HFFc6 (cell line): ENCODE measurements at regions not wholly inside any gene's neighbourhood (a gene's known extent, or its start where the extent isn't known, plus 50 kb on each side); places are given as distances from the start of the nearest gene placed in this dataset.

Experiments used
- DNase-seq: peaks from one replicate; pipeline ENCODE4 v3.0.0-alpha.2; 2018
- H3K27ac Mint-ChIP-seq: 2 replicates; pipeline ENCODE4 v1.8.0; 2020; ENCODE audit warnings: mild to moderate bottlenecking, mixed read lengths
- H3K27me3 Mint-ChIP-seq: 2 replicates; pipeline ENCODE4 v1.8.0; 2021; ENCODE audit warnings: mild to moderate bottlenecking, moderate library complexity, mixed read lengths; ENCODE audit not compliant: insufficient read depth
- H3K36me3 Mint-ChIP-seq: 2 replicates; pipeline ENCODE4 v1.8.0; 2021; ENCODE audit warnings: low read depth, mixed read lengths
- H3K4me1 Mint-ChIP-seq: 2 replicates; pipeline ENCODE4 v1.8.0; 2020; ENCODE audit warnings: low read depth, mixed read lengths
- H3K4me3 Mint-ChIP-seq: 2 replicates; pipeline ENCODE4 v1.8.0; 2020; ENCODE audit warnings: mild to moderate bottlenecking, moderate library complexity, mixed read lengths
- H3K9me3 Mint-ChIP-seq: 2 replicates; pipeline ENCODE4 v1.8.0; 2020; ENCODE audit warnings: mild to moderate bottlenecking, mixed read lengths
- TF ChIP-seq, protein P1 (sequence below): fragments of 200-600 bp; sonication (generic); IDR thresholded peaks from 2 replicates; pipeline ENCODE4 v1.5.0; 2021; ENCODE audit warnings: antibody characterized with exemption, mild to moderate bottlenecking

DNA sequence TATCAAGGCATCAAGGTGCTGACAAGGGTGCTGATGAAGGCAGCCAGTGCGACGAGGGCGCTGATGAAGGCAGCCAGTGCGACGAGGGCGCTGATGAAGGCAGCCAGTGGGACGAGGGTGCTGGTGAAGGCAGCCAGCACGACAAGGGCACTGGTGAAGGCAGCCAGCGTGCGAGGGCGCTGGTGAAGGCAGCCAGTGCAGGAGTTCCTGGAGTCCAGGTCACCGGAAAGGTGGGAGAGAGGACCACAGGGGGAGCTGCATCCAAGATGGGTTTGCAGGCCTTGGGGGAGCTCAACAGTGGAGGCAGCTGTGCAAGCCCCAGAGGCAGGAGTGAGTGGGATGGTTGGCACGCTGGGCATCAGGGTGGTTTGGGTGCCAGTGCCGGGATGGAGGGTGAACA lies 176.3 kb downstream of the TBXT start:
- TF ChIP-seq, protein P1, sequence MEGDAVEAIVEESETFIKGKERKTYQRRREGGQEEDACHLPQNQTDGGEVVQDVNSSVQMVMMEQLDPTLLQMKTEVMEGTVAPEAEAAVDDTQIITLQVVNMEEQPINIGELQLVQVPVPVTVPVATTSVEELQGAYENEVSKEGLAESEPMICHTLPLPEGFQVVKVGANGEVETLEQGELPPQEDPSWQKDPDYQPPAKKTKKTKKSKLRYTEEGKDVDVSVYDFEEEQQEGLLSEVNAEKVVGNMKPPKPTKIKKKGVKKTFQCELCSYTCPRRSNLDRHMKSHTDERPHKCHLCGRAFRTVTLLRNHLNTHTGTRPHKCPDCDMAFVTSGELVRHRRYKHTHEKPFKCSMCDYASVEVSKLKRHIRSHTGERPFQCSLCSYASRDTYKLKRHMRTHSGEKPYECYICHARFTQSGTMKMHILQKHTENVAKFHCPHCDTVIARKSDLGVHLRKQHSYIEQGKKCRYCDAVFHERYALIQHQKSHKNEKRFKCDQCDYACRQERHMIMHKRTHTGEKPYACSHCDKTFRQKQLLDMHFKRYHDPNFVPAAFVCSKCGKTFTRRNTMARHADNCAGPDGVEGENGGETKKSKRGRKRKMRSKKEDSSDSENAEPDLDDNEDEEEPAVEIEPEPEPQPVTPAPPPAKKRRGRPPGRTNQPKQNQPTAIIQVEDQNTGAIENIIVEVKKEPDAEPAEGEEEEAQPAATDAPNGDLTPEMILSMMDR, result no peak
- DNase-seq, result no peak
- Mint-ChIP-seq H3K36me3 (no peaks in the 10 kb centered on the region), H3K4me1 (no peaks in the 10 kb centered on the region), H3K4me3 (no peak overlapping the region), H3K27ac (no peak overlapping the region), H3K9me3 (peaks cover 21% of the 10 kb centered on the region), H3K27me3 (no peaks in the 10 kb centered on the region; the same call in none of the 2 replicates)

DNA sequence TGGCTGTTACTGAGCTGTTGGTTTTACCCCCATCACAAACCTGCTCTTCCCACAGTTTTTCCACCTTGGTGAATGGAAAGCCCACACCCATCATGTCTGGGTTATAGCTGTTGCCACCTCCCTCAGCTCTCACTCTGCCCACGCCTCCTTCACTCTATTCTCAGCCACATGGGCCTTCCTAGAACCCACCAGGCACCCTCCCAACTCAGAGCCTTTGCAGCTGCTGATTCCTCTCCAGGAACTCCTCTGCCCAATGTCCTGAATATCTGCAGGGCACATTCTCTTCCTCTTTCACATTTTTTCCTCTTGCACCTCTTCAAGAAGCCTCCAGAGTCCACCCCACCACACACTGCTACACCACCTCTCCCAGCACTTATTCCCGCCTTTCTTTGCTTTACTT lies 177.4 kb downstream of the TBXT start:
- Mint-ChIP-seq H3K27ac (no peak overlapping the region), H3K4me3 (no peak overlapping the region), H3K9me3 (peaks cover 24% of the 10 kb centered on the region), H3K36me3 (no peaks in the 10 kb centered on the region), H3K4me1 (no peaks in the 10 kb centered on the region), H3K27me3 (peaks cover 1% of the 10 kb centered on the region)
- no peak for DNase-seq
- TF ChIP-seq, protein P1, result no peak

DNA sequence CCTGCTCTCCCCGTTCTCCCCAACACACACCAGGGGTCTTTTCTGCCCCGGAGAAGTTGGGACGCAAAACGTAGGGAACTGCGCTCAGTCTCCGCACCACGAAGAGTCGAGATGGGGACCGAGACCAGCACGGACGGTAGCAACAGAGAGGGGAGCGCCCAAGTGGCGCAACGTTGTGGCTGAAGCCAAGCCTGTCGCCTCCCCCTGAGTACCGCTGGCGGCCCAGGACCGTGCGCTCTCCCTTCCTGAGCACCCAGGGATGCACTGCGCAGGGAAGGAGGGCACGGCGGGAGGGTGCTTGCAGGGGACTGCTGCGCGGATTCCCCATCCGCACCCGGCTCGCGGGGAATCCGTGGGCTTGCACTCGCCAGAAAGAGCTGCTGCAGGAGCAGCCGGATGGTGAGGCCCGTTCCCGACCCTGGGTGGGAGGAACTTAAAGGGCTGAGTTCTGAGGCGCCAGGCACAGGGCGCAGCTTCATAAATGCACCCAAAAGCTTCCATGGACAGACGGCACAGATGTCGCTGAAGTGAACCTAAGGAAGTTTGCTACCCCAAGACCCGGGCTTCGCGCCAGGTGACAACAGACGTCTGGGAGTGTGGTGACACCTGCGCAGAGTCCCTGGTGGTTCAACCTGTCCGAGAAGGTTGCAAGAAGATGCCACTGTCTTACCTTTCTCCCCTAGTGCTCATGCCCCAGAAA lies 178.7 kb downstream of the TBXT start:
- H3K4me1 Mint-ChIP-seq, result no peaks in the 10 kb centered on the region
- H3K27ac Mint-ChIP-seq, result no peak overlapping the region
- H3K4me3 Mint-ChIP-seq, result no peak overlapping the region
- H3K27me3 Mint-ChIP-seq, result peaks cover 1% of the 10 kb centered on the region
- DNase-seq, result no peak
- peaks cover 21% of the 10 kb centered on the region for H3K9me3 Mint-ChIP-seq
- H3K36me3 Mint-ChIP-seq, result no peaks in the 10 kb centered on the region
- TF ChIP-seq, protein P1, result no peak

DNA sequence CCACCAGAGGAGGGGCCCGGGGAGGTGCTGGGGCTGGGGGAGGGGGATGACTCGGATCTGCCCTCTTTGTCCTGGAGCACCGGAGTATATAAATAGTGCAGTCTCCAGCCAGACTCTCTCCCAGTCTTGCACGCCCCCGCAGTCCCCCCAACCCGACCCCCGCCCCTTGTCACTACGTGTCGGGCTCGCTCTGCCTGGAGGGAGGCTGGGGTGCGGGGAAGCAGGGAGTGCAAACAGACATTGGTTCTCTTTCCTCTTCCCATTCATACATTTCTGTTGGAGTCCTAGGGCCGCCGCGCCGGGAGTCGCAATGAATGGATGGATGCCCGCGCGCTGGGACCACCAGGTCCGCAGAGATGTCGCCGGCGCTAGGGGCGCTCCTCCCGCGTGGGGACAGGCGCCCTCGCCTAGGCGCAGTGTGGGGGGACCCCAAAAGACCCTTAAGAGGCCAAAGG lies 179.3 kb downstream of the TBXT start:
- Mint-ChIP-seq H3K36me3 (no peaks in the 10 kb centered on the region), H3K27me3 (peaks cover 1% of the 10 kb centered on the region), H3K4me3 (peak overlapping the region; percentile 52; the same call in 1 of the 2 replicates), H3K9me3 (peaks cover 21% of the 10 kb centered on the region), H3K27ac (no peak overlapping the region), H3K4me1 (no peaks in the 10 kb centered on the region)
- no peak for DNase-seq
- TF ChIP-seq, protein P1, result no peak

DNA sequence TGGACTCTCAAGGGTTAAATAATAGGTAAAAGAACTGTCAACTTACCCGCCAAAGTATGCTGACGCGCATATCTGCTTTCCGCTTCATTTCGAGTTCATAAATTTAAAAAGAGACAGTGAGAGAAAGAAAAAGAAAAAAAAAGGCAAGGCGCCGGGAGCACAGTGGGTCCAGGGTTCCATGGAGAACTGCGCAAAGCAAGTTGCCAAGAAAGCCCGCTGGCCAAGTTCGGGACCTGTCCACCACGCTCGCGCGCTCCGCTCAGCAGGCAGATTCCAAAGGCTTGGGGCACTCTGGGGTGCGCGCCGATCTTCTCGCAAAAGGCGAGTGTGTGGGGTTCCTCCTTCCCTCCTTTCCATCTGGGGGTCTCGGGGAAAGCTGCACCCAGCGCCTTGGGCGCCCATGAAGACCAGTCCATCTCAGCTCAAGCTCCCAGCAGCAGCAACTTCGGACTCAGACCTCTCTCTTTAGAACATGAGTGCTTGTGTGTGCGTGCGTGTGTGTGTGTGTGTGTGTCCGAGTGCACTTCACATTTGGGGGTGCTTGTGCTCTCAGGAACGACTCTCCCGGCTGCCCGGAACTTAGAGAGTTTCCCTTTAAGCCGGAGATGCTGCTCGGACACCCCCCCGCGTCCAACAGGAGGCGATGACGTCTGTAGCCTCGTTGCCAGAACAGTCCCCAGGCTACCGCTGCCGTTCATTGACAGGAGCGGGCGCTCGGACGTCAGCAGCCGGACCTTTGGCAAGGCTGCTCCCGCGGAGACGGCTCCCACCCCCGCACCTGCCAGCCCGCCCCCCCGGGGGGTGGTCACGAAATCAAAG lies 180.0 kb downstream of the TBXT start:
- Mint-ChIP-seq H3K9me3 (peaks cover 21% of the 10 kb centered on the region), H3K27ac (no peak overlapping the region), H3K36me3 (no peaks in the 10 kb centered on the region), H3K4me1 (no peaks in the 10 kb centered on the region), H3K4me3 (peak overlapping the region; percentile 76), H3K27me3 (peaks cover 1% of the 10 kb centered on the region)
- DNase-seq, result no peak
- TF ChIP-seq, protein P1, result no peak
